GM12872 (cell line): ENCODE measurements at regions not wholly inside any gene's neighbourhood (a gene's known extent, or its start where the extent isn't known, plus 50 kb on each side); places are given as distances from the start of the nearest gene placed in this dataset.

Experiments used
- TF ChIP-seq, protein P1 (sequence below): IDR thresholded peaks from 3 replicates; pipeline ENCODE4 v1.5.1; 2011; ENCODE audit warnings: low read depth, mild to moderate bottlenecking, low read length, moderate library complexity; ENCODE audit not compliant: insufficient read depth

DNA sequence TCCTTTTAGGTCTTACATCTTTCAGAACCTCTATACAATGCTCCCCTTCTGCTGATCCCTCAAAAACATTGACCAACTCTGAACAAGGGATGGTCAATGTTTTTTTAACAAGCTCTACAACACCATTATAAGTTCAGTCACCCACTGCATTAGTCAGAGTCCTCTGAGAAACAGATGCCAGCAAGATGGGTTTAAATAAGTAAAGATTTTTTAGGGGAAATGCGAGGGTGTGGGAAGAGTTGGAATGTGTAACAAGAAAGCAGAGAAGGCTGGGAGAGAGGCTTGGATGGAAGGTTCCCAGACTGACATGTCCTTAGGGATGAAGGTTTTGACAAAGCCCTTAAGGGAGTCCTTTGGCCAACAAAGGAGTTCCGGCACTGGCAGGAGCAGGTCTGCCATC is 478.3 kb downstream of the FRK start:
- TF ChIP-seq, protein P1, sequence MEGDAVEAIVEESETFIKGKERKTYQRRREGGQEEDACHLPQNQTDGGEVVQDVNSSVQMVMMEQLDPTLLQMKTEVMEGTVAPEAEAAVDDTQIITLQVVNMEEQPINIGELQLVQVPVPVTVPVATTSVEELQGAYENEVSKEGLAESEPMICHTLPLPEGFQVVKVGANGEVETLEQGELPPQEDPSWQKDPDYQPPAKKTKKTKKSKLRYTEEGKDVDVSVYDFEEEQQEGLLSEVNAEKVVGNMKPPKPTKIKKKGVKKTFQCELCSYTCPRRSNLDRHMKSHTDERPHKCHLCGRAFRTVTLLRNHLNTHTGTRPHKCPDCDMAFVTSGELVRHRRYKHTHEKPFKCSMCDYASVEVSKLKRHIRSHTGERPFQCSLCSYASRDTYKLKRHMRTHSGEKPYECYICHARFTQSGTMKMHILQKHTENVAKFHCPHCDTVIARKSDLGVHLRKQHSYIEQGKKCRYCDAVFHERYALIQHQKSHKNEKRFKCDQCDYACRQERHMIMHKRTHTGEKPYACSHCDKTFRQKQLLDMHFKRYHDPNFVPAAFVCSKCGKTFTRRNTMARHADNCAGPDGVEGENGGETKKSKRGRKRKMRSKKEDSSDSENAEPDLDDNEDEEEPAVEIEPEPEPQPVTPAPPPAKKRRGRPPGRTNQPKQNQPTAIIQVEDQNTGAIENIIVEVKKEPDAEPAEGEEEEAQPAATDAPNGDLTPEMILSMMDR = no peak

DNA sequence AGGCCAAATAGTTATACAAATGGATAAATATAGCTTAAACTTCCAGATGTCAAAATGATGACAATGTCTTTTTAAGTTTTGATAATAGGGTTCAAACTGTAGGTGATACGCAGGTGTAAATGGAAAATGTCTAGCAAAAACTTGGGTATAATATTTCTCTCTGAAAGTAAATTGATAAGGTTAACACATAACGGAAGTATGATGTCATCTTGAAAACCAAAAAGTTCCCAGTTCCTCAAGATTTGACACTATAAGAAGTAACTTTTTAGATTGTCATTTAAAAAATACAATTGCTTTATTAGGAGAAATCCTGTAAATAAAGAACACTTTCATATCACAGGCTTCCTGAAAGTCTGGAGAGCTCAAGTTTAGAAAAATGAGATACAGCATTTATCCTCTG is 483.4 kb downstream of the FRK start:
- TF ChIP-seq, protein P1 = no peak

DNA sequence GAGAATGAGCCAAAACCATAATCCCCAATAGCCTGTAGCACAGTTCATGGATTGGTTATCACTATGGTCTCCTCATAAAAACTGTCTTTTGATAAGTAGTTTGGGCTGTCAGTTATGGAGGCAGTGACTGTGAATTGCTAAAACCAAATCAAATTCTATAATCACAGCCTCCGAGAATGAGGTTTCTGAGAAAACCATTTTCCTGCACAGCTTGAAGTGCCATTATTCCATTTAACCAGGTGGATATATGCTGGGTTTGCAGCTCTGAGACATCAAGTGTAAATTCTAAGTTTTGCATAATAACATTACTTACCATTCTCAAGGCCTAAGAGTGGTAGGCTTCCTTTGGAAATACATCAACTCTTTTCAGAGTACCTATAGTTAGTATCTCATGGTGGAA is 485.4 kb downstream of the FRK start:
- TF ChIP-seq, protein P1 = no peak

DNA sequence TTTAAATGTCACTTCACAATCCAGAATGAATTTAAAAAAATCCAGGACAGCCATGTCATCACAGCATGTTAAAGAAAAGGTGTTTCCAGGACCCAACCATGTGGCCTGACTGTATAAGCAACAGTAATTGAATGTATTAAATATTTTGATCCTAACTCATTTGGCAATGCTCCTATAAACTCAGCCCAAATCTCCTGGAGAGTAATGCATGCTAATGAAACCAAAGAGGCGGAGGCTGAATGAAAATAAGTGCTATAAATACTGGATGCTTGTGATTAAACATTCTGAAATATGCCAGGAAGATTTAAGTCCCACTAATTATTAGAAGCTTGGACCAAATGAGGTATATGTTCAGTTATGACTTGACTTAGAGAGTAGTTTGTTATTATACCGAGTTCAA is 486.8 kb downstream of the FRK start:
- TF ChIP-seq, protein P1 = no peak

DNA sequence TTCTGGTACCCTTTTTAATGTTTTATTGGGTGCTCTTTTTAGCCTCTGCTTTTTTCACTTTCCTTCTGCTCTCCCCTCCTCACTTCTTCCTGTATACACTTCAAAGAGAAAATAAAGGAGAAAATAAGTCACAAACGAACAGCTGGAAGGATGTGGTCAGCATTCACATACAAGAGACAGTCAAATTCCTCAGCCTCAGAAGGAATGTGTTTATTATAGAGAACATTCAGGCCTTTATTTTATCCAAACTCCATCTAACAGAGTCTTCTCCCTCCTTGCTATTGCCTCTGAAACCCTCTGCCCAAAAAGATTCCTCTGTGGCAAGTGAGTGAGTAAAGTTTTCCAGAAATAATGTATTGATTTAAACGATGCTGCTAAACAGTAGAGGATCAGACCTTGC is 490.4 kb downstream of the FRK start:
- TF ChIP-seq, protein P1 = no peak

DNA sequence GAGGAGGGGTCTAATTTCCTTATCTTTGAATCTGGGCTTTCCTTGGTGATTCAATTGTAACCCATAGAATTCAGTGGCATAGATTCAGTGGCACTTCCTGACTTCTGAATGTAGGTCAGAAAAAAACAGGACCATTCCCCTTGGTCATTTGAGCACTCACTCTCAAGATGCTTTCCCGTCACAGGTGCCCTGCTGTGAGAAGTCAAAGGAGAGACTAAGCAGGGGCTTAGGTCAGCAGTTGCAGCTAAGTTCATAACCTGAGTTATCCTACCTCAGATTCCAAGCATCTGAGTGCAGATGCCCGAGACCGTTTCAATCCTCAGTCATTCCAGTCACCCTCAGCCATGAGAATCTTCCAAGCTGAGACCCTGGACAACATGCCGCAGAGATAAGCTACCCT is 506.6 kb downstream of the FRK start:
- TF ChIP-seq, protein P1 = no peak

DNA sequence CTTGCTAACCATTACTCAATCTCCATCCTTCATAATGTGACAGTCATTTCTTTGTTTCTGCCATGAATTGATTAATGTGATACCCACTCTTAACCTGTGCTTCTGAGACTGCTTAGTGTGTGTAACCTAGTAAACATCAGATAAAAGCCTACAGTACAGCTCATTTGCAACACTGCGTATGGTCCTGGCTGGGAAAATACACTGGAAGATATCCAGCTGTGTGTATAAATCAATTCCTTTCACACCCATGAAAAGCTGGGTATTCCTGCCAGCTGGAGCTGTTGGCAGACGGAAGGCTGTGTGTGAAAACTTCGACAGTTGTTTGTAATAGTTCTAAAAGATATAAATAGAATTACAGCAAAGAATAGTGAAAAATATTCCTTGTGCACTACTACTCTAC is 509.2 kb downstream of the FRK start:
- TF ChIP-seq, protein P1 = no peak

DNA sequence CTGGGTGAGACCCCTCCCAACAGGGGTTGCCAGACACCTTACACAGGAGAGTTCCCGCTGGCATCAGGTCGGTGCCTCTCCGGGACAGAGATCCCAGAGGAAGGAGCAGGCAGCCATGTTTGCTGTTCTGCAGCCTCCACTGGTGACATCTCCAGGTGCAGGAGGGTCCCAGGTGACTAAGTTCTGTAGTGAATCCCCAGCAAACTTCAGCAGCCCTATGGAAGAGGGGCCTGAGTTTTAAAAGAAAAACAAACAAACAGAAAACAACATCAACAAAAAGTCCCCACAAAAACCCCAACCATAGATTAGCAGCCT is 515.1 kb downstream of the FRK start:
- TF ChIP-seq, protein P1 = no peak
